ENCODE measurements at regions not wholly inside any gene's neighbourhood (a gene's known extent, or its start where the extent isn't known, plus 50 kb on each side); places are given as distances from the start of the nearest gene placed in this dataset.

DNA sequence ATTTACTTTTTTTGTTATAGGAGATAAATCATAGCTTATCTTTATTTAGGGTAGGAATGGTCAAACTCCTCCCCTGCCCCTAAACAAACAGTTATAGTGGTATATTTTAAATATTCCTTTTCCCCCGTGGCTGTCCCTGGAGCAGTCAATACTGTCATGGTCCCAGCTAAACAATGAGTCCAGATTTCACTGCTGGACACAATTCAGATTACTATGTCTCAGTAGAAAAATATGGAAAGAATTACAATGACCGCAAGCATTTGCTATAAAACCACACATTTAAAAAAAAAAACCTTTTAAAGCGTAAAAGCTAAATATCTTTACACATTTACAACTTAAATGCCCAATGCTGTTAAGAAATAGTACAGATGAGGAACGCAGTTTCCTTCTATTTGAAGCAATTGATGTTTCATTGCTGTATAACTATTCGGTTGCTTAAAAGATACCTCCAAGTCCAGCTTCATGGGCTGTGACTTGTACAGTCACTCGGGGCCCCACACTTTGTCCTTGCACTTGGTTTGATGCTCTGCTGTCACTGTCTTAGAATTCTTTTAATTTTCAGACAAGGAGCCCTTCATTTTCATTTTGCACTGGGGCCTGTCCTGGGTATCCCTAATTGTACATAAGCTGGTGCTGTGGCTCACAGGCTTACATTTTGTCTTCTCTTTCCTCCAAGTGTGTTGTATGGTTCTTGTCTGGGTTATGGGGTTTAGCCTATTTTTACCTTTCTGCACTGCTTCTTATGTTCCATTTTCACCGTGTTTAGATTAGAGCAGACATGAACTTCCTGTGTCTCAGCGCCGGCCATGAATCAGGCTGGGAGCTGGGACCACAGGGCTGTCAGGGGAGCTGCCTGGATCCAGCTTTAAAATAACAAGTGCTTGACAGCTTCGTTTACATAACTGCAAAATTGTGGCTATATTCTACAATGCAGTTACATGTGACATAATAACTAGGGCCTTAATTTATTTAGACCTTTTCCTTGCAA lies 530.2 kb upstream of the FZD8 start:
- no peak for DNase-seq (ENCODE audit: low spot score)

- DNase-seq (ENCODE audit: low spot score): no peak
These were observed 529.5 kb upstream of the FZD8 start for GRCh38 chr10:36171556-36171952.

DNA sequence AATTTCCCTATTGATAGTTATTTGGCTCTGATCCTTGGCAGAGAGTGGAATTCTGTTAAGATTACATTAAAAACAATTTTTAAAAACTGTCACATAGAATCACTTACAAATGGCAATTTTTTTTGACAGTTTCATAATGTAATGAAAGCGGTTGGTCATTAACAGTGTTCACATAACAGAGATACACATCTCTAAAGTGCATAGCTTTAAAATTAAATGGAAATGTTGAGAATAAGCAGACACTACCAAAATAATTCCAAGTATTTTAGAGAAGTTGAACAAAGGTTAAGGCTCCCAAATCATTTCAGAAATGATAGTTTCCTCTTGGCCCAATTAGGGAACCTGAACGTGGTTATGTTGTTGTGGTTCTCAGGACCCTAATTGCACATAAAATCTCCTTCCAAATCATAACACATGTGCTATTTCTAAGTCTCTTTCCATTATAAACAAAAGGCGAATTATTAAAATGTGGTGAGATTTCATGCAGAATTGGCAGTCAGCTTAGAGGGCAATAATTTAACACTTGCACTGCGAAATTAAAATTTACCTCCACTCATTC lies 528.9 kb upstream of the FZD8 start:
- no peak for DNase-seq (ENCODE audit: low spot score)

GRCh38 chr10:36170142-36170719 lies 528.1 kb upstream of the FZD8 start:
- DNase-seq (ENCODE audit: low spot score): no peak

DNA sequence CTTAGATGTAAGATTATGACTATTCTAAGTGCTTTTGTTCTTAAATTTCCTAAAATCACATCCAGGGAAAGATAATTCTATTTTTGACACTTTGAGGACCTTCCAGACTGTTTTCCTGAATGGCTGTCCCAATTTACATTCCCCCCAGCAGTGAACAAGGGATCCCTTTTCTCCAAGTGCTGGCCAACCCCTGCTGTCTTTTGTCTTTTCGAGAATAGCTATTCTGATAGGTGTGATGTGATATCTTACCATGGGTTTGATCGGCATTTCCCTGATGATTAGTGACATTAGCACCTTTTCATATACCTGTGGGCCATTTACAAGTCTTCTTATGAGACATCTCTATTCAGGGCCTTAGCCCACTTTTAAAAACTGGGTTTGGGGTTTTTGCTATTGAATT lies 526.7 kb upstream of the FZD8 start:
- no peak for DNase-seq (ENCODE audit: low spot score)

- no peak for DNase-seq (ENCODE audit: low spot score)
These were observed 522.7 kb upstream of the FZD8 start for GRCh38 chr10:36164556-36165504.

DNA sequence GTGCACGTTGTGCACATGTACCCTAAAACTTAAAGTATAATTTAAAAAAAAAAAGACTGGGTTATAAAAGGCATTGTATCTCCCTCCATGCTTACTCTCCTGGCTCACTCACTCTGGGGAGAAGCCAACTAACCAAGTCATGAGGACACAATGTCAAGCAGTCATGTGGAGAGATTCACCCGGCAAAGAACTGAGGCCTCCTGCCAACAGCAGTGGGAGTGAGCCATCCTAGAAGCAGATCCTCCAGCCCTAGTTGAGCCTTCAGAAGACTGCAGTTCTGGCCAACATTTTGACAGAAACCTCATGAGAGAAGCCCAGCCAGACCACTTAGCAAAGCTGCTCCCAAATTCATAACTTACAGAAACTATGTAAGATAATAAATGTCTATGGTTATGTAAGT lies 521.7 kb upstream of the FZD8 start:
- DNase-seq (ENCODE audit: low spot score): no peak

GRCh38 chr10:36157486-36157885 lies 515.4 kb upstream of the FZD8 start:
- DNase-seq (ENCODE audit: low spot score): no peak

DNA sequence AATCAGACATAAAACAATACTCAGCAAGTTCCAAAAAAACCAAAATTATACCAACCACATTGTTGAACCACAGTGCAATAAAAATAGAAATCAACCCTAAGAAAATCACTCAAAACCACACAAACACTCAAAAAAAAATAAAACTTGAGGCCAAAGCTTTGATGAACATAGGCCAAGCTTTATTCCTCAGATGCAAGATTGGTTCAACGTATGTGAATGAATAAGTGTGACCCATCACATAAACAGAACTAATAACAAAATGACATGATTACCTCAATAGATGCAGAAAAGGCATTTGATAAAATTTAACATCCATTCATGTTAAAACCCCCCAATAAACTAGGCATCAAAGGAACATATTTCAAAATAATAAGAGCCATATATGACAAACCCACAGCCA lies 506.1 kb upstream of the FZD8 start:
- DNase-seq (ENCODE audit: low spot score): no peak

DNA sequence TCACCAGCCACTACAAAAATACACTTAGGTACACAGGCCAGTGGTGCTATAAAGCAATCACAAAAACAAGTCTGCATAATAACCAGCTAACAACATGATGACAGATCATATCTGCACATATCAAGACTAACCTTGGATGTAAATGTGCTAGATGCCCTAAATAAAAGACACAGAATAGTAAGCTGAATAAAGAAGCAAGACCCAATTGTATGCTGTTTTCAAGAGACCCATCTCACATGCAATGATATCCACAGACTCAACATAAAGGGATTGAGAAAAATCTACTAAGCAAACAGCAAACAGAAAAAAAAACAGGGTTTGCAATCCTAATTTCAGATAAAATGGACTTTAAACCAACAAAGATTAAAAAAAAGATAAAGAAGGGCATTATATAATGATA lies 505.4 kb upstream of the FZD8 start:
- DNase-seq (ENCODE audit: low spot score): no peak

DNA sequence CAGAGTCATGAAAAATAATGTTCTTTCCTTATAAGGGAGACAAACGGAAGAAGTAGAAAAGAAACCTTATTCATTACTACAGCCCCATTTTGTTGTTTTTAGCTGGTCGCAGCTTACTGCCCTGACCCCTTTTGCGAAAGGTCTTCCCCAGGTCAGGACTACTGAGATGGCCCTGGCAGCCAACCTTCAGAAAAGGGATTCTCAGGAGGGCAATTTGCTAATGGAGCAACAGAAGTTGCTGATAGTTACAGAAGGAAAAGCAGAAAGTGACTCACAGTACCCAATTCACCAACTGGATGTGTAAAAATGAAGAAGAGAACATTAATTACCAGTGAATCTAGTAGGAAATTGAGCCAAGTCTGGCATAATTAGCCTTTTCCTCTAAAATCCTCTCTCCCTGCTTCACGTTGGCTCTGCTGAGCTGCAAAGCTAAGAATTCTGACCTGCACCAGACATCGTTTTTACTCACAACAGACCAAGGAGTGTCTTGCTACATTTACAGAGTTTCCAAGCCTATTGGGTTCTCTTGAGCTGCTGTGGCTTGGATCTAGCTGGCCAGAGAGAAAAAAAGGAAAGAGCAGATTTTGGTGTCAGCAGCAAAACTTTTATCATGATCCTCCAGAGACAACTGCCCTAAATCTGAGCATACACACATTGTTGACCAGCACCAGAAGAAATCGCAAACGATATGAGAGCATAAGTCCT lies 499.9 kb upstream of the FZD8 start:
- DNase-seq (ENCODE audit: low spot score): no peak

- no peak for DNase-seq (ENCODE audit: low spot score)
These were observed 487.0 kb upstream of the FZD8 start for GRCh38 chr10:36129051-36129450.

- no peak for DNase-seq (ENCODE audit: low spot score)
These were observed 484.0 kb upstream of the FZD8 start for GRCh38 chr10:36126076-36126475.

- no peak for DNase-seq (ENCODE audit: low spot score)
These were observed 477.4 kb upstream of the FZD8 start for GRCh38 chr10:36119455-36119854.

DNA sequence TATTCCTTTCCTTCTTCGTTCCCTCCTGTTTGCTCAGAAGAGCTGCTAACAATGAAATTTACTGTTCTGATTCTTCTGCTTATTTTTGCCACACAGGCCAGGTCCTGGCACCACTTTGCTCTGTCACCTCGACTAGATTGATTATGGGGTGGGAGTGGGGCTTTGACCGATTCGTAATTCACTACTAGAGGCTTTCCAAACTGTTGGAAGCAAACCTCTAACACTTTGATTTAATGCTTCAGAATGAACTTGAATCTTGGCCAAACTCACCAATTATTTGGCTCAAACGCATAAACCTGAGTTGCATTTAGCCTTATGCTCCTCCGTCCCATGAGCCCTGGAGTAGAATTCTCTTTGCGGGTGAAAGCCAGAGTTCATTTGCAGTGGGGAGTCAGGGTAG lies 476.2 kb upstream of the FZD8 start:
- no peak for DNase-seq (ENCODE audit: low spot score)

DNA sequence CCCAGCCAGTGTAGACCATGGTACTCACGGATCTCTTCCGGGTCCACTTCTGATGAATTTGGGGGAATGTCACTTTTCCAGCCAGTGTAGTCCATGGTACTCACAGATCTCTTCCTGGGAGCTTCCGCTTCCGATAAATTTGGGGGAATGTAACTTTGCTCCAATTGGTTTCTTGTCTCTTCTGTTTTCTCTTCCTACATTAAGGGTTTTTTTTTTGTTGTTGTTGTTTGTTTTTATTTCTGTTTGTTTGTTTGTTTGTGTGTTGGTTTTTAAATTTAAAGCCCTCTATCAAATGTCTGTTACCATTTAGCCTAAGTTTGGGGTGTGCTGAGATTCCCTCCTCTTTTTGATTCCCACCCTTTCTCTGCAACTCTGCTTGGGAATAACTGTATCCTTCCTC lies 475.8 kb upstream of the FZD8 start:
- no peak for DNase-seq (ENCODE audit: low spot score)

DNA sequence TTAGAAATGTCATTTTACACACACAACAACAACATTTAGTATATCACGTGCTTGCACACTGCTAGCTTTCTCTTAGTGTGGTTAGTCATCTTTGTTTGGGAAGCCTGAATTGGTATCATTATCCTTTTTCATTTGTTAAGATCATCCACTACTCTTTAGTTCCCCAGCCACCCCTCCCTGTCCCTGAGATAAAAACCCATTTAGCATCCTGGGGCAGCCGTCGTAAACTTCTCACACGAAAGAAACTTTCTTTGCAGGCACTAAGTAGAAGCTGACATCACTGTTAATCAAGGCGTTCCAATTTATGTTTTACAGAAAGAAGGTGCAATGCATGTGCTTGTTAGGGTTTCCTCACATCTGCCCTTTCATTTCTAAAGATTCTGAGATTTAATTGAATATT lies 475.1 kb upstream of the FZD8 start:
- no peak for DNase-seq (ENCODE audit: low spot score)

DNA sequence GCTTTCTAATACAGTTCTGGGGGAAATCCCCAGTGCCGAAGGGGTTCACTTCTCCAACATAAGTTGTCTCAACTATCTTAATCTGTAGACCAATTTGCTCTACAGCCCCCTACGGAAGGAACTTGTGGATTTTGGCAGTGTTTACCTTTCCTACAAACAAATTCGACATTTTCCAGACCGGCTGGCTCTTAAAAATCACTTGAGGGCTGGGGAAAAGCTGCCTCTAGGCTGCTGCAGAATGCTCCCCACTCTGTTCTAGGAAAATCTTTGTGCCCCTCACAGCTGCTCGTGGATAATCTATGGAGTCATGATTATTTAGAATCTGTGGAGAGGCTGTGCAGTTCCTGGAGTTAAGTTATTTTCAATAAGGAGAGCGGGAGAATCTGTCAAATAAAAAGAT lies 474.6 kb upstream of the FZD8 start:
- no peak for DNase-seq (ENCODE audit: low spot score)

DNA sequence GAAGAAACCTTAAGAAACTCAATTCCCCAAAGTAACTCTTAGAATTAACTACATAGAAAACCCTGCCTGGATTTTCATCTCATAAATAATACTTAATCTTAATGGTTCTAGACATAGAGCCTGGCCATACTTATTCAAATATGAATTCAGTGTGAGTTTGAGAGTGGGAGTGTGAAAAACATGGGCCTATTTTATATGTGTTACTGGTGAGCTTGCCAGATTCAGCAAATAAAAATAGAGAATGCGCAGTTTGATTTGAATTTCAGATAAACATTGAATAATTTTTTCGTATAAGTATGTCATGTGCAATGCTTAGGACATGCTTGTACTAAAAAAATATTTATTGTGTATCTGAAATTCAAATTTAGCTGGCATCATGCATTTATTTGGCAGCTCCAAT lies 473.9 kb upstream of the FZD8 start:
- no peak for DNase-seq (ENCODE audit: low spot score)

- DNase-seq (ENCODE audit: low spot score): no peak
These were observed 473.3 kb upstream of the FZD8 start for GRCh38 chr10:36115364-36115763.

GRCh38 chr10:36114913-36115312 lies 472.8 kb upstream of the FZD8 start:
- DNase-seq (ENCODE audit: low spot score): no peak

DNA sequence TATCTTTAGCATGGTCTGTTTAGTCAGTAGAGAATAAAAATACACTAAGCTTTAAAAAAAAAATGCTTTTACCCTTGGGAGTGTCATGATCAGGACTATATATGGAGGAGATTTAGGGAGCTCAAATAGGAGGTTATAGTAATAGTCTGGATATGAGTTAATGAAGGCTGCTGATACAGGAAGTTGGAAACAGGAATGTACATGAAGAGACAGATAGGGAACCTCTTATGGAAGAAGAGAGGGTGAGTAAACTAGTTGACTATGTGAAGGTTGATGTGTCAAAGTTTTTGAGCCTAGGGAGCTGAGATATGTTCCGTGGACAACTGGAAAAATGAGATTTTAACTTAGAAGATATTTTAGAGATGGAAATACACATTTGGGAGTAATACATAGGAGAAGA lies 472.0 kb upstream of the FZD8 start:
- DNase-seq (ENCODE audit: low spot score): no peak
